Lower leg skin (tissue), 3 donors: ENCODE measurements at regions not wholly inside any gene's neighbourhood (a gene's known extent, or its start where the extent isn't known, plus 50 kb on each side); places are given as distances from the start of the nearest gene placed in this dataset.

Source experiments
- CTCF ChIP-seq, 3 donors: fragments of 450-650 bp; IDR thresholded peaks; one replicate each; pipeline ENCODE4 v1.5.1; 2016; ENCODE audit warnings: antibody characterized with exemption in 3 of 3, mild to moderate bottlenecking in 3 of 3, moderate library complexity in 2 of 3
- POLR2A ChIP-seq, 2 donors: fragments of 450-650 bp; IDR thresholded peaks; one replicate each; pipeline ENCODE4 v1.6.1; 2016 to 2017; ENCODE audit warnings: antibody characterized with exemption in 2 of 2, mild to moderate bottlenecking in 1 of 2, moderate library complexity in 1 of 2

- no peak for TF ChIP-seq POLR2A (IDR thresholded peaks at IDR 0.05)
- TF ChIP-seq CTCF (IDR thresholded peaks at IDR 0.05), result no peak
These were observed 63.6 kb upstream of the LY86 start for GRCh38 chr6:6524951-6525350.
